Right lobe of liver (tissue), 6 donors: ENCODE measurements at regions not wholly inside any gene's neighbourhood (a gene's known extent, or its start where the extent isn't known, plus 50 kb on each side); places are given as distances from the start of the nearest gene placed in this dataset.

Experiments
- ATAC-seq, 4 donors: fragments of 200-7000 bp; cut with Tn5 transposase; one replicate each; pipeline ENCODE4 v1.9.1; 2020; ENCODE audit warnings: mild to moderate bottlenecking in 4 of 4, moderate library complexity in 4 of 4
- DNase-seq, 3 donors: peaks; one replicate each; pipeline ENCODE4 v3.0.0-alpha.2; 2020
- H3K27ac ChIP-seq, 3 donors: fragments of 200-600 bp; one replicate each; pipeline ENCODE4 v1.8.0; 2022
- H3K27me3 ChIP-seq, 2 donors: fragments of 200-600 bp; one replicate each; pipeline ENCODE4 v1.8.0; 2022
- H3K36me3 ChIP-seq, 4 donors: fragments of 200-600 bp; sonication (generic) in 1 of 4; one replicate each; pipeline versions ENCODE4 v1.5.1 to v1.8.0; 2017 to 2022; ENCODE audit warnings: control low read depth in 1 of 4
- H3K4me1 ChIP-seq, 4 donors: fragments of 200-600 bp; sonication (generic) in 1 of 4; one replicate each; pipeline versions ENCODE4 v1.5.1 to v1.8.0; 2017 to 2022; ENCODE audit warnings: control low read depth in 1 of 4
- H3K4me3 ChIP-seq, 3 donors: fragments of 200-600 bp; one replicate each; pipeline ENCODE4 v1.8.0; 2022
- H3K9me3 ChIP-seq, 4 donors: fragments of 200-600 bp; sonication (generic) in 1 of 4; one replicate each; pipeline versions ENCODE4 v1.5.1 to v1.8.0; 2017 to 2022; ENCODE audit warnings: control low read depth in 1 of 4
- CTCF ChIP-seq, 4 donors: fragments of 200-600 bp in 3 of 4; fragments of 450-650 bp in 1 of 4; IDR thresholded peaks; one replicate each; pipeline versions ENCODE4 v1.5.1 to v1.8.0; 2016 to 2022; ENCODE audit warnings: antibody characterized with exemption in 4 of 4, mild to moderate bottlenecking in 2 of 4
- POLR2A ChIP-seq: fragments of 450-650 bp; IDR thresholded peaks from one replicate; pipeline ENCODE4 v1.6.1; 2017; ENCODE audit warnings: antibody characterized with exemption, mild to moderate bottlenecking
- WGBS: methylation state at CpG from one replicate; pipeline ENCODE4 v1.1.6; 2018; ENCODE audit warnings: low coverage, low lambda C conversion rate; ENCODE audit not compliant: insufficient coverage; ENCODE audit errors: missing lambda C conversion rate; 5-methylcytosine and 5-hydroxymethylcytosine counted together
- intact Hi-C, 2 donors: fragments of 100-400 bp; cut with DNase I; formaldehyde crosslinking; loops; one replicate each; pipeline versions ENCODE4 v1.11.2 to v1.14.1; 2022
- donor health status: DM: no; HTN: yes; CAD: no.
- donor health status: DM: no; HTN: no; CAD: no.
- donor health status: DM: no; HTN: no; CAD: no.
- donor health status: DM: no; HTN: yes; CAD: no.
- donor health status: DM: no; HTN: yes; CAD: no.

- no peaks in the 10 kb centered on the region for H3K36me3 ChIP-seq
- ATAC-seq, result no peak
- H3K9me3 ChIP-seq, result no peaks in the 10 kb centered on the region
- H3K4me3 ChIP-seq, result no peak overlapping the region
- H3K27me3 ChIP-seq, result no peaks in the 10 kb centered on the region
- no peak for TF ChIP-seq CTCF (IDR thresholded peaks at IDR 0.05)
- no peak for TF ChIP-seq POLR2A
- intact Hi-C loops, result no loop called here
- H3K27ac ChIP-seq, result no peak overlapping the region
- WGBS, result 31% methylated on average over 1 of the region's 1 CpG
- no peak for DNase-seq
- H3K4me1 ChIP-seq, result no peaks in the 10 kb centered on the region
Observed at GRCh38 chr3:40864915-40865314, 334.4 kb upstream of the CTNNB1 start.

- Histone ChIP-seq H3K9me3 (no peaks in the 10 kb centered on the region), H3K27ac (no peak overlapping the region), H3K4me1 (no peaks in the 10 kb centered on the region), H3K27me3 (no peaks in the 10 kb centered on the region), H3K4me3 (no peak overlapping the region), H3K36me3 (no peaks in the 10 kb centered on the region)
- DNase-seq, result no peak
- ATAC-seq, result no peak
- TF ChIP-seq CTCF (IDR thresholded peaks at IDR 0.05) (no peak), POLR2A (no peak)
- WGBS, result no CpG with 5 or more reads among the region's 3 CpGs
- intact Hi-C loops, result no loop called here
Observed at GRCh38 chr3:40867797-40868196, 331.5 kb upstream of the CTNNB1 start.

GRCh38 chr3:40869013-40869412 is 330.3 kb upstream of the CTNNB1 start:
- no peak for ATAC-seq
- Histone ChIP-seq H3K36me3 (no peaks in the 10 kb centered on the region), H3K9me3 (no peaks in the 10 kb centered on the region), H3K4me1 (no peaks in the 10 kb centered on the region), H3K27ac (no peak overlapping the region), H3K4me3 (no peak overlapping the region), H3K27me3 (no peaks in the 10 kb centered on the region)
- DNase-seq, result no peak
- 59% methylated on average over 3 of the region's 4 CpGs for WGBS
- intact Hi-C loops, result no loop called here
- TF ChIP-seq POLR2A (no peak), CTCF (IDR thresholded peaks at IDR 0.05) (no peak)

GRCh38 chr3:40869939-40870338 is 329.4 kb upstream of the CTNNB1 start:
- Histone ChIP-seq H3K27me3 (no peaks in the 10 kb centered on the region), H3K36me3 (no peaks in the 10 kb centered on the region), H3K27ac (no peak overlapping the region), H3K4me3 (no peak overlapping the region), H3K4me1 (no peaks in the 10 kb centered on the region), H3K9me3 (no peaks in the 10 kb centered on the region)
- WGBS, result 50% methylated on average over 1 of the region's 2 CpGs
- ATAC-seq, result no peak
- TF ChIP-seq CTCF (IDR thresholded peaks at IDR 0.05), result no peak
- DNase-seq, result no peak
- intact Hi-C loops, result no loop called here

- Histone ChIP-seq H3K27me3 (no peaks in the 10 kb centered on the region), H3K9me3 (no peaks in the 10 kb centered on the region), H3K36me3 (no peaks in the 10 kb centered on the region), H3K4me3 (no peak overlapping the region), H3K27ac (no peak overlapping the region), H3K4me1 (no peaks in the 10 kb centered on the region)
- ATAC-seq, result no peak
- 45% methylated on average over 4 of the region's 4 CpGs for WGBS
- no peak for DNase-seq
- TF ChIP-seq POLR2A, result no peak
- no peak for TF ChIP-seq CTCF (IDR thresholded peaks at IDR 0.05)
- intact Hi-C loops, result no loop called here
Observed at GRCh38 chr3:40871394-40871793, 327.9 kb upstream of the CTNNB1 start.
